ENCODE measurements at regions not wholly inside any gene's neighbourhood (a gene's known extent, or its start where the extent isn't known, plus 50 kb on each side); places are given as distances from the start of the nearest gene placed in this dataset.

DNA sequence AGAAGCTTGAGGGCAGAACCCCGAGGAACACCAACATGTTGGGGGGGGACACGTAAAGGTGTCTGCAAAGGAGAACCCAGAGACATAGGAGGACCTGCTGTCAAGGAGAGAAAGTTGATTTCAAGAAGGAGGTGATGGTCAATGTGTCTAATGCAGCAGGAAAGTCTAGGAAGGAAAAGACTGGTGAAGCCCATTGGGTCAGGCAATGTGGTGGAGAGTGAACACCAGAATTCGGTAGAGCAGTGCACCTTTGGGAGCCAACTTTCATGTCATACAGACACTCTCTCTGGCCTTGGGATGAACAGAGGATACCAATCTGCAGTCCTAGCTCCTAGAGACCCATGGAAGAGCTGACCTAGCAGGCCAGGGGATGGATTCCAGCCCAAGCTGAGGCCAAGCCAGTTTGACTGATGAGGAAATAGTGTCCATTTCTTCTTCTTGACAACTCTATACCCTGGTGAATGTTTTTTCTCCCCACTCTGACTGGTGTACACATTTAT lies 101.9 kb downstream of the MYCN start:
- WGBS: 94% methylated on average over 3 of the region's 3 CpGs
- intact Hi-C loops (cut with DNase I): no loop called here

DNA sequence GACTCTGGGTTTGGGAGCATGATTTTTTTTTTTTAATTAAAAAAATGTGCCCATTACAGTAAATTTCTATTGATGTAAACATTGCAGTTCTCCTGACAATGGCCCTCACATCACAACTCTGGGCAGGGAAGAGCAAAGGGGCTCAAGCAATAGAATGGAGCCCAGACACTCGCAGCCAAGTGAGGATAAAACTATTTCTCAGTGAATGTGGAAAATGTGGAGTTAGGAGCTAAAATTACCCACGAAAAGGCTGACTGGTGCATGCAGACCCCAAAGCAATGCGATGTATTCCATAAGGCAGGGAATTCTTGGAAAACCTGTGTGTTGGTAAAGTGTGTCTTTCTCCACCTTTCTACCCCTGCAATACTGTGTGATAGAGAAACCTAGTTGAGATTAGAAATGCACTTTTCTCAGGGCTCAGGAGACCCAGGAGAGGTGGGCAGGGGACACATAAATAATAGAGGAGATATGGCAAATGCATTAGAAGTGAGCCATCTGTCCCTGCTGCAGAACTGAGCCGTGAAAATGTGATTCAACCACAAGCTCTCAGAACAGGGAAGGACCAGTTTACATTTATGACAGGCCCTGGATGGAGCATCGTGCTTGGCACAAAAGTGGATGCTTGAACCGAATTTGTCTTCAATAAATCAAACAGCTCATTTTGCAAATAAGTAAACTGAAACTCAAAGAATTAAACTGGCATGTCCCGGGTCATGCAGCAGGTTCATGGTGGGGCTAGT lies 100.1 kb downstream of the MYCN start:
- no peak overlapping the region for H3K27ac ChIP-seq
- WGBS: 61% methylated on average over 7 of the region's 7 CpGs
- no peaks in the 10 kb centered on the region for H3K4me1 ChIP-seq (replicated peaks)
- TF ChIP-seq POLR2AphosphoS5 (IDR thresholded peaks at IDR 0.05) (no peak), POLR2A (IDR thresholded peaks at IDR 0.05) (no peak)
- TF ChIP-seq, protein P1, sequence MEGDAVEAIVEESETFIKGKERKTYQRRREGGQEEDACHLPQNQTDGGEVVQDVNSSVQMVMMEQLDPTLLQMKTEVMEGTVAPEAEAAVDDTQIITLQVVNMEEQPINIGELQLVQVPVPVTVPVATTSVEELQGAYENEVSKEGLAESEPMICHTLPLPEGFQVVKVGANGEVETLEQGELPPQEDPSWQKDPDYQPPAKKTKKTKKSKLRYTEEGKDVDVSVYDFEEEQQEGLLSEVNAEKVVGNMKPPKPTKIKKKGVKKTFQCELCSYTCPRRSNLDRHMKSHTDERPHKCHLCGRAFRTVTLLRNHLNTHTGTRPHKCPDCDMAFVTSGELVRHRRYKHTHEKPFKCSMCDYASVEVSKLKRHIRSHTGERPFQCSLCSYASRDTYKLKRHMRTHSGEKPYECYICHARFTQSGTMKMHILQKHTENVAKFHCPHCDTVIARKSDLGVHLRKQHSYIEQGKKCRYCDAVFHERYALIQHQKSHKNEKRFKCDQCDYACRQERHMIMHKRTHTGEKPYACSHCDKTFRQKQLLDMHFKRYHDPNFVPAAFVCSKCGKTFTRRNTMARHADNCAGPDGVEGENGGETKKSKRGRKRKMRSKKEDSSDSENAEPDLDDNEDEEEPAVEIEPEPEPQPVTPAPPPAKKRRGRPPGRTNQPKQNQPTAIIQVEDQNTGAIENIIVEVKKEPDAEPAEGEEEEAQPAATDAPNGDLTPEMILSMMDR (IDR thresholded peaks at IDR 0.05): no peak
- DNase-seq (ENCODE audit: low spot score): no peak
- H3K36me3 ChIP-seq: no peaks in the 10 kb centered on the region
- intact Hi-C loops (cut with DNase I): no loop called here
- no peak overlapping the region for H3K4me3 ChIP-seq
- H3K9me3 ChIP-seq: no peaks in the 10 kb centered on the region
- H3K27me3 ChIP-seq (replicated peaks; ENCODE audit: insufficient read depth): peaks cover 3% of the 10 kb centered on the region

More for the DNA sequence above, 101.9 kb downstream of the MYCN start:
- Histone ChIP-seq H3K4me3 (no peak overlapping the region), H3K9me3 (no peaks in the 10 kb centered on the region), H3K27me3 (replicated peaks; ENCODE audit: insufficient read depth) (peaks cover 3% of the 10 kb centered on the region), H3K27ac (no peak overlapping the region), H3K4me1 (replicated peaks) (no peaks in the 10 kb centered on the region), H3K36me3 (no peaks in the 10 kb centered on the region)
- DNase-seq (ENCODE audit: low spot score): no peak
- TF ChIP-seq, protein P1 (IDR thresholded peaks at IDR 0.05): no peak
- no peak for TF ChIP-seq POLR2A (IDR thresholded peaks at IDR 0.05)

DNA sequence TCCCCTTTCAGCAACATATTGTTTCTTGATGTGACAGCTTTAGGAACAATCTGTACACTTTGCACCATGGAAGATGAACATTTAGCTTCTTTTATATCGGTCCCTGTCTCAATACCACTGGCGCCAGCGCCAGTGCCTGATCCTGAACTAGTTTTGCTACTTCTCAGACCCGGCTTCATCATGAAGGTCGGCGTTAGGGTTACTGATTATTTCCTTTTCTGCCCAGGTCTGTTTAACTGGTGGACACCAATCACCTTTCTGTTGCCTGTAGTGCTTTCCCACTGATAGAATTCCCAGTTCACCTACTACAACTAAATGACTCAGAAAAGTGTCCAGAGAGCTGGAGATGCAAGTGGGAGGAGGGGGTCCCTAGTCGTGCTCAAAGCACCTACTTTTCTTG lies 99.5 kb downstream of the MYCN start:
- Histone ChIP-seq H3K9me3 (no peaks in the 10 kb centered on the region), H3K36me3 (no peaks in the 10 kb centered on the region), H3K27ac (no peak overlapping the region), H3K27me3 (replicated peaks; ENCODE audit: insufficient read depth) (peaks cover 3% of the 10 kb centered on the region), H3K4me3 (no peak overlapping the region), H3K4me1 (replicated peaks) (no peaks in the 10 kb centered on the region)
- no peak for DNase-seq (ENCODE audit: low spot score)
- intact Hi-C loops (cut with DNase I): no loop called here
- WGBS: 76% methylated on average over 7 of the region's 7 CpGs
- TF ChIP-seq POLR2A (IDR thresholded peaks at IDR 0.05) (no peak), POLR2AphosphoS5 (IDR thresholded peaks at IDR 0.05) (no peak)
- TF ChIP-seq, protein P1 (IDR thresholded peaks at IDR 0.05): no peak

DNA sequence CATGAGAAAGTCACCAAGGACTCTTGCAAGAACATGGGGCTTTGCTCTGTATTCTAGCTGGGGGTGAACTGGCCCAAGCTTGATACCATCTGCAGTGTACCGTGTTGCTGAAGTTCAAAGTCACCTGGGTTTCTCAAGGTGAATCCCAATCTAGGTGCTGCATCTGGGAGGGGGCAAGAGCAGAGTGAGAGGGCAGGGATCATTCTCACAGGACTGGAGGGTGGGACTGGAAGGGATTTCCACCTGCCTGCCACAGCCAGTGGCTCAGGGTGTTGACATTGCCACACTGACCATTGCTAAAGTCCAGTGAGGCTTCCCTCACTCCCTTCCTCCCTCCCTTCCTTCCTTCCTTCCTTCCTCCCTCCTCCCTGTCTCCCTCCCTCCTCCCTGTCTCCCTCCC lies 98.7 kb downstream of the MYCN start:
- Histone ChIP-seq H3K4me1 (replicated peaks) (no peaks in the 10 kb centered on the region), H3K27ac (no peak overlapping the region), H3K27me3 (replicated peaks; ENCODE audit: insufficient read depth) (peaks cover 3% of the 10 kb centered on the region), H3K9me3 (no peaks in the 10 kb centered on the region), H3K36me3 (no peaks in the 10 kb centered on the region), H3K4me3 (no peak overlapping the region)
- TF ChIP-seq POLR2A (IDR thresholded peaks at IDR 0.05) (no peak), POLR2AphosphoS5 (IDR thresholded peaks at IDR 0.05) (no peak)
- TF ChIP-seq, protein P1 (IDR thresholded peaks at IDR 0.05): no peak
- 100% methylated on average over 1 of the region's 1 CpG for WGBS
- DNase-seq (ENCODE audit: low spot score): no peak
- intact Hi-C loops (cut with DNase I): no loop called here

DNA sequence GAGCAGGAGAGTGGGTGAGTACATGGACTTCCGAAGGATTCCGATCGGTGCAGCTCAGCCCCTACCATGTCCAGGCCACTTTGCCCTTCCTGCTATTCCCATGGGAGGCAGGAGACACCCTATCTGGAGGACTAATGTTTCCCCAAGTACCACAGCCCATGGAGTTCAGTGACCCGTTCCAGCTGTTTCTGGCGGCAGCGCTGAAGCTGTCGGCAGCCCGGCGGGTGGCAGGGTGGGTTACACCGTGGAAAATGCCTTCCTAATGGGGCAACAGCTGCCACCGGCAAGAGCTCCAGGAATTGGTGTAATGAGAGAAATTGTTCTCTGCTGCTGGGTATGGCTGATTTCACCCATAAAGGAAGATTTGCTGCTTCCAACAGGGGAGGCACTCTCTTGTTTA lies 98.3 kb downstream of the MYCN start:
- no peak overlapping the region for H3K4me3 ChIP-seq
- H3K4me1 ChIP-seq (replicated peaks): no peaks in the 10 kb centered on the region
- 74% methylated on average over 11 of the region's 11 CpGs for WGBS
- TF ChIP-seq, protein P1 (IDR thresholded peaks at IDR 0.05): no peak
- TF ChIP-seq POLR2A (IDR thresholded peaks at IDR 0.05) (no peak), POLR2AphosphoS5 (IDR thresholded peaks at IDR 0.05) (no peak)
- intact Hi-C loops (cut with DNase I): no loop called here
- peaks cover 3% of the 10 kb centered on the region for H3K27me3 ChIP-seq (replicated peaks; ENCODE audit: insufficient read depth)
- no peak for DNase-seq (ENCODE audit: low spot score)
- H3K27ac ChIP-seq: no peak overlapping the region
- H3K9me3 ChIP-seq: no peaks in the 10 kb centered on the region
- H3K36me3 ChIP-seq: no peaks in the 10 kb centered on the region
